ENCODE measurements at regions not wholly inside any gene's neighbourhood (a gene's known extent, or its start where the extent isn't known, plus 50 kb on each side); places are given as distances from the start of the nearest gene placed in this dataset.

DNA sequence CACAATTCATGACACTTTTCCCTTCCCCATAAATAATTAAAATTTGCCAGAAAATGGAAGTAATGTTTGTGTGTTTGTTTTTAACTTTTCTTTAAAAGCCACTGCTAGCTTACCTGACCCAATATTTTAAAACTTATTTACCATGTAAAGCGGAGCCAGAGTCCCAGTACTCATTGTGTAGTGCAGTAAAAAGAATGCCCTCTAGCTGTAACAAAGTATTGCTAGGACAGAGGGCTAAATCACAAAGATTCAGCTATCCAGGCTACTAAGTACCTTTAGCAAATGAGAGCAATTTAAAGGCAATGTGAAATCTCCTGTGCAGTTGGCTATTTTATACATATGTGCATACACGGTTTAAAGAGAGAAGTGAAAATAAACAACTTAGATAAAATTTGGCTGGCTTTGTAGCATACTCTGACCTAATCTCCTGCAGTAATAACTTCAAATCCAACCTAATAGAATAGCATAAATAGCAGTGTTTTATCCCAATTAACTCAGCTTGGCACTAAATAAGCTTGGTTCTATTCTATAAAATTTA is 997.4 kb upstream of the PIK3C3 start:
- CTCF ChIA-PET, result no interaction called here

DNA sequence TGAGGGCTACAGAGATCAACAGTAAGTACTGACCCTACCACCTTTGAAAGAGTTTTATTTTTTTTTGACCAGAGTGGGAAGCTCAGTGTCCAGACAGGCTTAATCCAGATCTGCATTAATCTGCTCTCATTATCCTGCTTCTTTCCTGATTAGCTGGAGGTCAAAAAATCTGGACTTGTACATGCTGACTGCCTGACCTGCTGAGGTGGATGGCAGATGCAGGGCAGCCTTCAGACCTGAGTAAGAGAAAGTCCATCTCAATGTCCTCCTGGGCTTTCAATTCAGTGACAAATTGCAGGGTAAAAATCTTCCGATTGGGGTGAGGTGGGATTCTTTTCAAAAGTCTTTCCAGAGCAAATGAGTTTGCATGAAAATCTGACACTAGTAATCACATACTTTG is 998.8 kb upstream of the PIK3C3 start:
- Histone ChIP-seq H3K27me3 (replicated peaks in 1 of 2; ENCODE audit: control insufficient read depth in 2 of 2, extremely low read depth in 1 of 2, insufficient read depth in 2 of 2, low read length in 1 of 2) (no peaks in the 10 kb centered on the region), H3K9me3 (no peaks in the 10 kb centered on the region), H3K27ac (ENCODE audit: low read length) (no peak overlapping the region), H3K4me3 (ENCODE audit: control insufficient read depth in 1 of 2, extremely low read depth in 1 of 2, low read length in 1 of 2) (no peak overlapping the region), H3K36me3 (ENCODE audit: control insufficient read depth in 2 of 2, extremely low read depth in 1 of 2, insufficient read depth in 1 of 2, low read length in 1 of 2) (no peaks in the 10 kb centered on the region), H3K4me1 (ENCODE audit: control insufficient read depth in 1 of 2, extremely low read depth in 1 of 2, insufficient read depth in 2 of 2, low read length in 2 of 2) (no peaks in the 10 kb centered on the region)
- POLR2A ChIA-PET, result no interaction called here
- DNase-seq (no peak), ATAC-seq (replicated peaks in 1 of 4) (no peak)
- no peaks in the 10 kb centered on the region for H3K4me1 Mint-ChIP-seq
- peaks cover 5 to 27% (median 21%) of the 10 kb centered on the region in 3 donors for H3K9me3 Mint-ChIP-seq
- H3K27me3 Mint-ChIP-seq, result no peaks in the 10 kb centered on the region
- H3K27ac Mint-ChIP-seq, result no peak overlapping the region
- H3K36me3 Mint-ChIP-seq, result no peaks in the 10 kb centered on the region
- WGBS (ENCODE audit: insufficient coverage), result no CpG with 5 or more reads among the region's 1 CpG
- CTCF ChIA-PET, result no interaction called here
- no peak overlapping the region for H3K4me3 Mint-ChIP-seq

More for the DNA sequence above, 997.4 kb upstream of the PIK3C3 start:
- no peaks in the 10 kb centered on the region for H3K4me1 ChIP-seq (ENCODE audit: control insufficient read depth in 1 of 2, extremely low read depth in 1 of 2, insufficient read depth in 2 of 2, low read length in 2 of 2)
- no peak overlapping the region for H3K4me3 ChIP-seq (ENCODE audit: control insufficient read depth in 1 of 2, extremely low read depth in 1 of 2, low read length in 1 of 2)
- Mint-ChIP-seq H3K27me3 (no peaks in the 10 kb centered on the region), H3K27ac (no peak overlapping the region), H3K4me3 (no peak overlapping the region), H3K36me3 (no peaks in the 10 kb centered on the region), H3K4me1 (no peaks in the 10 kb centered on the region), H3K9me3 (peaks cover 4 to 28% (median 19%) of the 10 kb centered on the region in 3 donors)
- no peaks in the 10 kb centered on the region for H3K9me3 ChIP-seq
- no peaks in the 10 kb centered on the region for H3K36me3 ChIP-seq (ENCODE audit: control insufficient read depth in 2 of 2, extremely low read depth in 1 of 2, insufficient read depth in 1 of 2, low read length in 1 of 2)
- POLR2A ChIA-PET, result no interaction called here
- no peaks in the 10 kb centered on the region for H3K27me3 ChIP-seq (replicated peaks in 1 of 2; ENCODE audit: control insufficient read depth in 2 of 2, extremely low read depth in 1 of 2, insufficient read depth in 2 of 2, low read length in 1 of 2)
- WGBS (ENCODE audit: insufficient coverage), result no CpG with 5 or more reads among the region's 2 CpGs
- no peak for ATAC-seq (replicated peaks in 1 of 4)
- no peak overlapping the region for H3K27ac ChIP-seq (ENCODE audit: low read length)
- no peak for DNase-seq

DNA sequence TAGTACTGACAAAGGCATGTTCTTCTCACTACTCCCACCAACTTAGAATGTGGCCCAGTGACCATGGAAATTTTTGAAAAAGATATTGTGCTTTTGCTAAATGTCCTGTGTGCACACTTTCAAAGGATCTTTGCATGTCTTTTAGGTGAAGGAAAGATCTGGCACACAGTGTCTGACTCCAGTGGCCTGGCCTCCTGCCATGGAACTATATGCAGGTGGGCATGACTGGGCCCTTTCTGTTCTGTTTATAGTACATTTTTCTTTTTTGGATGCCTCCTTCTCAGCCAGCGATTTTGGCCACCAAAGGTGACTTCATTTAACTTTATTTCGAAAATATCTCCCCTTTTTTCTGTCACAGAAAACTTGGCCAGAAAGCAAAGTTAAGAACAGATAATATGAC is 999.7 kb upstream of the PIK3C3 start:
- Histone ChIP-seq H3K4me3 (ENCODE audit: control insufficient read depth in 1 of 2, extremely low read depth in 1 of 2, low read length in 1 of 2) (no peak overlapping the region), H3K27ac (ENCODE audit: low read length) (no peak overlapping the region), H3K36me3 (ENCODE audit: control insufficient read depth in 2 of 2, extremely low read depth in 1 of 2, insufficient read depth in 1 of 2, low read length in 1 of 2) (no peaks in the 10 kb centered on the region), H3K27me3 (replicated peaks in 1 of 2; ENCODE audit: control insufficient read depth in 2 of 2, extremely low read depth in 1 of 2, insufficient read depth in 2 of 2, low read length in 1 of 2) (no peaks in the 10 kb centered on the region), H3K4me1 (ENCODE audit: control insufficient read depth in 1 of 2, extremely low read depth in 1 of 2, insufficient read depth in 2 of 2, low read length in 2 of 2) (no peaks in the 10 kb centered on the region), H3K9me3 (no peaks in the 10 kb centered on the region)
- Mint-ChIP-seq H3K27me3 (no peaks in the 10 kb centered on the region), H3K4me1 (no peaks in the 10 kb centered on the region), H3K9me3 (peaks cover 12 to 31% (median 29%) of the 10 kb centered on the region in 3 donors), H3K4me3 (no peak overlapping the region), H3K36me3 (no peaks in the 10 kb centered on the region), H3K27ac (no peak overlapping the region)
- CTCF ChIA-PET, result no interaction called here
- no peak for DNase-seq
- no peak for ATAC-seq (replicated peaks in 1 of 4)
- POLR2A ChIA-PET, result no interaction called here
- WGBS (ENCODE audit: insufficient coverage), result no CpG with 5 or more reads among the region's 2 CpGs

DNA sequence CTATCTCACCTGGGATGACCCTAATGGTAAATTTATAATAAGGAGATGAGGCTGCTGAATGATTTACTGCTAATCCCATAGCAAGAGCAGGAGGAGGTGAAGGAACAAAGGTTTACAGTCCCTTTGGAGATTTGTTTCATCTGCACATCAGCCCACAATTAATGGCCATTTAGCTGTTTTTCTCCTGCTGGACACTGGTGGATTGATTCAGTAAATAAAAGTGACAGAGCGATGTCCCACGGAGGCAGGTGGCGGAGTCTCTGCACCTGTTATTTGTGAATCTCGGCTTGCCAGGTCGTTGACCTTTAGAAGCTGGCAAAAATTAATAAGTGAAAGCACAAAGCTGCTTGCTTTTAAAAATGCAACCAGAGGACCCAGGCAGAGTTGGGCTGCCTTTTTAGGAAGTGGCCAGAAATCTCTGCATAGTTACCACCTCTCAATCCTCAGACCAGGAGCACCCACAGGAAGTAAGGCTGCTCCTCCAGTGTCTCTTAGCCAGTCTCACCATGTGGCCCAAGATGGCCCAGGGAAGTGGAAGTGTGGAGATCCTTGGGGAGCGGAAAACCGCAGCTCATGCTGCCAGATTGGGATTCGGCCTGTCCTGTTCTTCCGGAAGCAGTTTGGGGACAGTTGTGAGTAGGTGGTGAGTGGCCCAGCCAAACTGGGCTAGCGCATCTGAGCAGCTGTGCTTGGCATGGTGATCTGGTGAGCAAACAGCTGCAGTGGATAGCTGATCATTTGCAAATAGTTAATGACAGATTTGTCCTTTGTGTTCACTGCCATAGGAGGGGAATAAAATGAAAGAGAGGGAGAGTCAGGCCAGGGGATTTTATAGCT is 1005.7 kb upstream of the PIK3C3 start:
- H3K27ac ChIP-seq (ENCODE audit: low read length), result no peak overlapping the region
- no peak overlapping the region for H3K4me3 ChIP-seq (ENCODE audit: control insufficient read depth in 1 of 2, extremely low read depth in 1 of 2, low read length in 1 of 2)
- no peak overlapping the region for H3K27ac Mint-ChIP-seq
- H3K4me3 Mint-ChIP-seq, result no peak overlapping the region
- no peaks in the 10 kb centered on the region for H3K27me3 ChIP-seq (replicated peaks in 1 of 2; ENCODE audit: control insufficient read depth in 2 of 2, extremely low read depth in 1 of 2, insufficient read depth in 2 of 2, low read length in 1 of 2)
- POLR2A ChIA-PET, result no interaction called here
- no peaks in the 10 kb centered on the region for H3K36me3 Mint-ChIP-seq
- DNase-seq, result no peak
- CTCF ChIA-PET, result no interaction called here
- H3K9me3 ChIP-seq, result no peaks in the 10 kb centered on the region
- no peaks in the 10 kb centered on the region for H3K27me3 Mint-ChIP-seq
- ATAC-seq (replicated peaks in 1 of 4), result no peak
- 90% methylated on average over 10 of the region's 10 CpGs for WGBS (ENCODE audit: insufficient coverage)
- H3K9me3 Mint-ChIP-seq, result peaks cover 20 to 34% (median 33%) of the 10 kb centered on the region in 3 donors
- H3K36me3 ChIP-seq (ENCODE audit: control insufficient read depth in 2 of 2, extremely low read depth in 1 of 2, insufficient read depth in 1 of 2, low read length in 1 of 2), result no peaks in the 10 kb centered on the region
- H3K4me1 ChIP-seq (ENCODE audit: control insufficient read depth in 1 of 2, extremely low read depth in 1 of 2, insufficient read depth in 2 of 2, low read length in 2 of 2), result no peaks in the 10 kb centered on the region
- no peaks in the 10 kb centered on the region for H3K4me1 Mint-ChIP-seq

DNA sequence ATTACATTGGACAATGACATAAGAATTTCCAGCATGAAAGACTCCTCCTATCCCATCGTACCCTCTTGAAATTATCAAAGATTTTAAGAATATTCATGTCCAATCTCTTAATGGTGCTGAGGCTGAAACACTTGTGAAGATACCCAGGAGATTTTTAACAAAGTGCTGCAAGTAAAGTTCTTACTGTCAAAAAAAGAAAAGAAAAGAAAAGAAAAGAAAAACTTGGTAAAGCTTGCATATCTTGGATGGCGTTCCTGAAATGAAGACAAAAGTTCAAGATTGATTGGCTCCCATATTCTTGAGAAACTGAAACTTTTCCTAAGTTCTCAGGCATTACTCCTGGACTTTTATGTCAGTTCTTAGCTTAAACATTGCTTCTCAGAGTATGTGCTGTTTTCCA is 1010.5 kb upstream of the PIK3C3 start:
- Mint-ChIP-seq H3K36me3 (no peaks in the 10 kb centered on the region), H3K27me3 (no peaks in the 10 kb centered on the region), H3K4me1 (no peaks in the 10 kb centered on the region), H3K27ac (no peak overlapping the region), H3K9me3 (peaks cover 11 to 26% (median 24%) of the 10 kb centered on the region in 3 donors), H3K4me3 (no peak overlapping the region)
- ChIA-PET CTCF (no interaction called here), POLR2A (no interaction called here)
- ATAC-seq (replicated peaks in 1 of 4) (no peak), DNase-seq (no peak)
- Histone ChIP-seq H3K4me3 (ENCODE audit: control insufficient read depth in 1 of 2, extremely low read depth in 1 of 2, low read length in 1 of 2) (no peak overlapping the region), H3K36me3 (ENCODE audit: control insufficient read depth in 2 of 2, extremely low read depth in 1 of 2, insufficient read depth in 1 of 2, low read length in 1 of 2) (no peaks in the 10 kb centered on the region), H3K9me3 (no peaks in the 10 kb centered on the region), H3K4me1 (ENCODE audit: control insufficient read depth in 1 of 2, extremely low read depth in 1 of 2, insufficient read depth in 2 of 2, low read length in 2 of 2) (no peaks in the 10 kb centered on the region), H3K27me3 (replicated peaks in 1 of 2; ENCODE audit: control insufficient read depth in 2 of 2, extremely low read depth in 1 of 2, insufficient read depth in 2 of 2, low read length in 1 of 2) (no peaks in the 10 kb centered on the region), H3K27ac (ENCODE audit: low read length) (no peak overlapping the region)
- 33% methylated on average over 1 of the region's 2 CpGs for WGBS (ENCODE audit: insufficient coverage)

DNA sequence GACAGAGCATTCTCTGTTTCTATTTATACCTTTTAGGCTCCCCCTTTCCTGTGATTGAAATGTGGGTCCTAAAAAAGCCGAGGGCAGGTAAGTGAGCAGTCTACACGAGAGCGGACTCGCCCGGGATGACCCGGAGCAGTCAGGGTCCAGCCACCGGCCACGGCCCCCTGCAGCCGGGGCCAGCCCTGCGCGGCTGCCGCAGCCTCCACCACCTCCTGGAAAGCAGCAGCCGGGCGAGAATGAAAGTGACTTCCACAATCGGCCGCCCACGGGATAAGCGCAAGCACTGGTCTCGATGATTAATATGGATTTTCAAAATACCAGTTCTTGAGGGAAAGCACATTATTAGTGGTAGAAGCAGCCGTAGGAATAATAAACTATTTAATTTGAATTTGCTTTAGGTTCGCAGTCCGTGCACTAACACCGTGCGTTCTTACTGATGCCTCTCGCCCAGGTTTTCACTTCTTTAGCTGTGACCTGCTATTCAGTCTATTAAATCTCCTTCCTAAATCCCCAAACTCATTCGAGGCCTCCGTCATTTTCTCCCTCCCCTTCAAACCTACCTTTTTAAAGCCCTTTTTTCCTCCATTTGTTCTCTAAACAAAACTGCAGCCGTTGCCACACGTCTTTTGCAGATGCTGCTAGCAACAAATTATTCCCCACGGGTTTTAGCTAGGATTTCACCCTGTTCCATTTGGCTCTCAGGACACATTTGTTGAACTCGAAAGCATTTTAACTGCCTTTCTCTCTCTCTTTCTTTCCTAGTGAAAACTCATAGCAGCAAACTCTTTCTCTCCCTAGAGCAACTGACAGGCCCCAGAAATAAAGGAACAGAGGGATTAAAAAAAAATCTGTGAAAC is 1015.1 kb upstream of the PIK3C3 start:
- Histone ChIP-seq H3K4me3 (ENCODE audit: control insufficient read depth in 1 of 2, extremely low read depth in 1 of 2, low read length in 1 of 2) (no peak overlapping the region), H3K4me1 (ENCODE audit: control insufficient read depth in 1 of 2, extremely low read depth in 1 of 2, insufficient read depth in 2 of 2, low read length in 2 of 2) (no peaks in the 10 kb centered on the region), H3K36me3 (ENCODE audit: control insufficient read depth in 2 of 2, extremely low read depth in 1 of 2, insufficient read depth in 1 of 2, low read length in 1 of 2) (no peaks in the 10 kb centered on the region), H3K27ac (ENCODE audit: low read length) (no peak overlapping the region), H3K27me3 (replicated peaks in 1 of 2; ENCODE audit: control insufficient read depth in 2 of 2, extremely low read depth in 1 of 2, insufficient read depth in 2 of 2, low read length in 1 of 2) (no peaks in the 10 kb centered on the region), H3K9me3 (no peaks in the 10 kb centered on the region)
- DNase-seq, result no peak
- Mint-ChIP-seq H3K9me3 (peaks cover 4 to 24% (median 21%) of the 10 kb centered on the region in 3 donors), H3K4me1 (no peaks in the 10 kb centered on the region), H3K27me3 (no peaks in the 10 kb centered on the region), H3K36me3 (no peaks in the 10 kb centered on the region), H3K4me3 (no peak overlapping the region), H3K27ac (no peak overlapping the region)
- CTCF ChIA-PET, result interaction anchor here in 1 of 2 donors (0.6 kb wide), 1 partner anchor 575 kb away, joined by 3 read pairs; no protein-coding TSS in a partner anchor
- 84% methylated on average over 23 of the region's 31 CpGs for WGBS (ENCODE audit: insufficient coverage)
- POLR2A ChIA-PET, result no interaction called here
- no peak for ATAC-seq (replicated peaks in 1 of 4)

Data from T-cell (primary cell).